Kidney (tissue), 13 donors: ENCODE measurements at regions not wholly inside any gene's neighbourhood (a gene's known extent, or its start where the extent isn't known, plus 50 kb on each side); places are given as distances from the start of the nearest gene placed in this dataset.

Experiments used
- DNase-seq, 5 donors: peaks; one replicate each; pipeline ENCODE4 v3.0.0-alpha.2; 2013 to 2020
- FAIRE-seq: peaks from 2 replicates; lab custom pipeline; 2012; peaks lifted over from hg19 to GRCh38; lab: Jason Lieb, UNC
- H3K27ac ChIP-seq, 2 donors: one replicate each; pipeline ENCODE4 v1.7.0; 2013; ENCODE audit warnings: low read depth in 2 of 2, low read length in 2 of 2, inconsistent platforms in 1 of 2
- H3K27me3 ChIP-seq: one replicate; pipeline ENCODE4 v1.7.1; 2013; ENCODE audit warnings: low read length, inconsistent platforms; ENCODE audit not compliant: control insufficient read depth, insufficient read depth
- H3K36me3 ChIP-seq, 3 donors: one replicate each; pipeline versions ENCODE4 v1.7.0 to v1.7.1; 2013; ENCODE audit warnings: low read length in 3 of 3, control low read depth in 1 of 3, inconsistent platforms in 1 of 3; ENCODE audit not compliant: insufficient read depth in 3 of 3, control insufficient read depth in 2 of 3
- H3K4me1 ChIP-seq, 3 donors: one replicate each; pipeline versions ENCODE4 v1.7.0 to v1.7.1; 2013; ENCODE audit warnings: low read length in 3 of 3, inconsistent platforms in 1 of 3, low read depth in 1 of 3; ENCODE audit not compliant: control insufficient read depth in 2 of 3, insufficient read depth in 2 of 3
- H3K4me3 ChIP-seq, 3 donors: one replicate each; pipeline versions ENCODE4 v1.7.0 to v1.8.1; 2013; ENCODE audit warnings: low read length in 3 of 3, control low read depth in 1 of 3, inconsistent platforms in 1 of 3
- H3K9ac ChIP-seq, 3 donors: one replicate each; pipeline versions ENCODE4 v1.7.0 to v1.7.1; 2013; ENCODE audit warnings: low read length in 3 of 3, control low read depth in 1 of 3, inconsistent platforms in 1 of 3
- H3K9me3 ChIP-seq, 3 donors: one replicate each; pipeline versions ENCODE4 v1.7.0 to v1.7.1; 2013; ENCODE audit warnings: low read length in 3 of 3, control low read depth in 1 of 3, inconsistent platforms in 1 of 3; ENCODE audit not compliant: control insufficient read depth in 2 of 3, insufficient read depth in 1 of 3
- CTCF ChIP-seq: IDR thresholded peaks from 3 replicates; pipeline ENCODE4 v1.5.1; 2012; ENCODE audit warnings: mild to moderate bottlenecking, moderate library complexity, borderline replicate concordance; ENCODE audit not compliant: insufficient read depth; ENCODE audit errors: extremely low read depth
- intact Hi-C: fragments of 100-400 bp; cut with DNase I; formaldehyde crosslinking; loops from one replicate; pipeline ENCODE4 v1.11.1; 2022
- donor health status: control.
- donor health status: control.
- donor health status: control.
- donor health status: control.
- donor health status: control.
- donor health status: DM: yes; HTN: yes; CAD: no.
- donor health status: Normal renal cell carcinoma (clear cell type).

- no peak for FAIRE-seq
- no peaks in the 10 kb centered on the region for H3K4me1 ChIP-seq
- no peak for TF ChIP-seq CTCF
- H3K4me3 ChIP-seq, result no peak overlapping the region
- no peak overlapping the region for H3K9ac ChIP-seq
- H3K27ac ChIP-seq, result no peak overlapping the region
- H3K36me3 ChIP-seq, result no peaks in the 10 kb centered on the region
- intact Hi-C loops, result no loop called here
- no peaks in the 10 kb centered on the region for H3K9me3 ChIP-seq
- H3K27me3 ChIP-seq, result no peaks in the 10 kb centered on the region
- DNase-seq, result no peak
Measured at GRCh38 chrX:34401411-34401810, 255.7 kb downstream of the TMEM47 start.

GRCh38 chrX:34382416-34382815, 250.3 kb upstream of the FAM47A start:
- FAIRE-seq, result no peak
- no peak for TF ChIP-seq CTCF

GRCh38 chrX:34381241-34381640, 249.1 kb upstream of the FAM47A start:
- intact Hi-C loops, result no loop called here
- no peaks in the 10 kb centered on the region for H3K36me3 ChIP-seq
- H3K4me1 ChIP-seq, result no peaks in the 10 kb centered on the region
- no peak for TF ChIP-seq CTCF
- H3K9me3 ChIP-seq, result no peaks in the 10 kb centered on the region
- H3K4me3 ChIP-seq, result no peak overlapping the region
- H3K9ac ChIP-seq, result no peak overlapping the region
- DNase-seq (no peak), FAIRE-seq (no peak)
- no peak overlapping the region for H3K27ac ChIP-seq
- H3K27me3 ChIP-seq, result no peaks in the 10 kb centered on the region

More at GRCh38 chrX:34382416-34382815, 250.3 kb upstream of the FAM47A start:
- intact Hi-C loops, result no loop called here
- H3K36me3 ChIP-seq, result no peaks in the 10 kb centered on the region
- no peak overlapping the region for H3K9ac ChIP-seq
- no peaks in the 10 kb centered on the region for H3K9me3 ChIP-seq
- no peak for DNase-seq
- H3K4me3 ChIP-seq, result no peak overlapping the region
- H3K4me1 ChIP-seq, result no peaks in the 10 kb centered on the region
- no peak overlapping the region for H3K27ac ChIP-seq
- H3K27me3 ChIP-seq, result no peaks in the 10 kb centered on the region

GRCh38 chrX:34379891-34380290, 247.8 kb upstream of the FAM47A start:
- Histone ChIP-seq H3K4me1 (no peaks in the 10 kb centered on the region), H3K27me3 (no peaks in the 10 kb centered on the region), H3K9me3 (no peaks in the 10 kb centered on the region), H3K9ac (no peak overlapping the region), H3K36me3 (no peaks in the 10 kb centered on the region), H3K4me3 (no peak overlapping the region), H3K27ac (no peak overlapping the region)
- intact Hi-C loops, result no loop called here
- DNase-seq (no peak), FAIRE-seq (no peak)
- no peak for TF ChIP-seq CTCF
